Loucy (cell line): ENCODE measurements at regions not wholly inside any gene's neighbourhood (a gene's known extent, or its start where the extent isn't known, plus 50 kb on each side); places are given as distances from the start of the nearest gene placed in this dataset.
A peak's percentile ranks its signal among the peaks of the same experiment; 100 is the strongest.

ENCODE experiments used
- H2AFZ ChIP-seq: fragments of 200-600 bp; sonication (generic); 2 replicates; pipeline ENCODE4 v1.6.0; 2016; ENCODE audit warnings: antibody characterized with exemption, mild to moderate bottlenecking, low read length, moderate library complexity
- H3F3A ChIP-seq: fragments of 200-600 bp; 2 replicates; pipeline ENCODE4 v1.6.0; 2016; ENCODE audit warnings: antibody characterized with exemption, low read depth, mild to moderate bottlenecking
- H3K27me3 ChIP-seq: fragments of 200-600 bp; sonication (generic); 2 replicates; pipeline ENCODE4 v1.6.1; 2014; ENCODE audit warnings: low read length, mild to moderate bottlenecking; ENCODE audit not compliant: insufficient read depth, poor library complexity, severe bottlenecking
- H3K36me3 ChIP-seq: fragments of 200-600 bp; sonication (generic); 2 replicates; pipeline ENCODE4 v1.6.1; 2016; ENCODE audit warnings: low read length; ENCODE audit not compliant: insufficient read depth
- H3K4me1 ChIP-seq: fragments of 200-600 bp; sonication (generic); 2 replicates; pipeline ENCODE4 v1.5.1; 2014; ENCODE audit warnings: low read length, mild to moderate bottlenecking; ENCODE audit not compliant: insufficient read depth, poor library complexity, severe bottlenecking
- H3K4me2 ChIP-seq: fragments of 200-600 bp; sonication (generic); 2 replicates; pipeline ENCODE4 v1.6.0; 2014; ENCODE audit warnings: antibody characterized with exemption, low read length, low read depth, mild to moderate bottlenecking; ENCODE audit not compliant: poor library complexity, severe bottlenecking
- H3K4me3 ChIP-seq: fragments of 200-600 bp; sonication (generic); 2 replicates; pipeline ENCODE4 v1.5.1; 2014; ENCODE audit warnings: low read length, mild to moderate bottlenecking, mixed read lengths; ENCODE audit not compliant: poor library complexity, severe bottlenecking
- H3K79me2 ChIP-seq: fragments of 200-600 bp; sonication (generic); 2 replicates; pipeline ENCODE4 v1.6.1; 2014; ENCODE audit warnings: low read length; ENCODE audit not compliant: insufficient read depth
- H3K9ac ChIP-seq: fragments of 200-600 bp; sonication (generic); 2 replicates; pipeline ENCODE4 v1.6.0; 2014; ENCODE audit warnings: mild to moderate bottlenecking, low read depth, low read length, moderate library complexity; ENCODE audit not compliant: poor library complexity, severe bottlenecking
- H3K9me2 ChIP-seq: fragments of 200-600 bp; sonication (generic); replicated peaks from 2 replicates; pipeline ENCODE4 v1.6.1; 2016; ENCODE audit warnings: low read depth, low read length, mixed read lengths
- H3K9me3 ChIP-seq: fragments of 200-600 bp; sonication (generic); 2 replicates; pipeline ENCODE4 v1.6.1; 2014; ENCODE audit warnings: mild to moderate bottlenecking, antibody characterized with exemption, low read length, low read depth; ENCODE audit not compliant: insufficient read depth
- H4K20me1 ChIP-seq: fragments of 200-600 bp; sonication (generic); 2 replicates; pipeline ENCODE4 v1.6.0; 2014; ENCODE audit warnings: antibody characterized with exemption, low read length, mild to moderate bottlenecking; ENCODE audit not compliant: insufficient read depth, poor library complexity, severe bottlenecking
- CTCF ChIP-seq: fragments of 200-600 bp; sonication (generic); conservative IDR thresholded peaks from 2 replicates; pipeline ENCODE4 v1.5.1; 2014; ENCODE audit warnings: mild to moderate bottlenecking, antibody characterized with exemption, low read length
- EZH2phosphoT487 ChIP-seq: fragments of 200-600 bp; IDR thresholded peaks from 2 replicates; pipeline ENCODE4 v1.6.1; 2018; ENCODE audit warnings: antibody characterized with exemption, mild to moderate bottlenecking, moderate library complexity, borderline replicate concordance

- H3K4me1 ChIP-seq: peaks cover 17% of the 10 kb centered on the region
- peaks cover 6% of the 10 kb centered on the region; the same call in 1 of the 2 replicates for H3K9me3 ChIP-seq
- no peaks in the 10 kb centered on the region for H4K20me1 ChIP-seq
- no peaks in the 10 kb centered on the region for H3K79me2 ChIP-seq
- no peak overlapping the region for H3K4me3 ChIP-seq
- H3K4me2 ChIP-seq: no peak overlapping the region
- no peaks in the 10 kb centered on the region for H3K9me2 ChIP-seq
- H2AFZ ChIP-seq: no peak overlapping the region
- H3K36me3 ChIP-seq: no peaks in the 10 kb centered on the region
- TF ChIP-seq CTCF (no peak), EZH2phosphoT487 (no peak)
- H3K27me3 ChIP-seq: no peaks in the 10 kb centered on the region
- no peaks in the 10 kb centered on the region for H3F3A ChIP-seq
- no peak overlapping the region for H3K9ac ChIP-seq
Measured at GRCh38 chr2:136205615-136206014, 87.7 kb upstream of the CXCR4 start.

DNA sequence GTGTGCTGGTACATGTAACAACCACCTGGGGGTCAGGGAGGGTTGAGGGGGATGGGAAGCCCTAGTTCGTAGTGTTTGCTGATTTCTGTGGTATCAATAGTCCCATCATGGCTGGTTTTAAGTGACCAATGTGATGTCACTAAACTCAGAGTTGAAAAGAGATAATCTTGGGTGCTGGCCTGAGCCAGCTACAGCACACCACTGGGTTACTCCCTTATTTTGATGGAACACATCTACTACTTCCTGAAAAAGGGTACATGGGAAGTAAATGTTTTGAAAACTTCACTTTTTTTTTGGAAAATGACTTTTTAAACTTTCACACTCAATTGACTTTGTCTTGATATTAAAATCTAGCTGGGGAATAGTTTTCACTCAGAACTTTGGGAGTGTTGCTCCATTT is 87.0 kb upstream of the CXCR4 start:
- Histone ChIP-seq H3K27me3 (no peaks in the 10 kb centered on the region), H3K36me3 (no peaks in the 10 kb centered on the region), H3K4me1 (peaks cover 17% of the 10 kb centered on the region), H3K9me3 (peaks cover 6% of the 10 kb centered on the region; the same call in 1 of the 2 replicates), H3K4me3 (no peak overlapping the region), H3K9me2 (no peaks in the 10 kb centered on the region), H3F3A (no peaks in the 10 kb centered on the region), H4K20me1 (no peaks in the 10 kb centered on the region), H3K79me2 (no peaks in the 10 kb centered on the region), H2AFZ (no peak overlapping the region), H3K4me2 (no peak overlapping the region), H3K9ac (no peak overlapping the region)
- TF ChIP-seq CTCF: no peak
- TF ChIP-seq EZH2phosphoT487: no peak

DNA sequence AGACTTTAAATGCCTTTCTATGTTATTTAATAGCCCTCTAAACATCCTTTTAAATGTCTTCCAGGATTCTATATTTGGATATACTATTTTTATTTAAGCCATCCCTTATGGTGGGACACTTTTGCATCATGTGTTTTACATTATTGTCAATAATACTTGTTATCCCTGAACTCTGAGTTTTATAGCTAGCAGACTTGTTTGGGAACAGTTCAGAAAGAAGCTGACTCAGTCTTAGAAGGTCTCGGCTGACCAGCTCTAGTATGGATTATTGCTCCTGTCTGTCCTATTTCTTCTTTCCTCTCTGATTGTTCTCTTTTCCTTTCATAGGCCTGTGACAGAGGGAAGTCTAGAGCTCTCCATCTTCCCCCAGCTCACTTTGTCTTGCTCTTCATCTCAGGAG is 77.3 kb upstream of the CXCR4 start:
- Histone ChIP-seq H3K79me2 (no peaks in the 10 kb centered on the region), H4K20me1 (no peaks in the 10 kb centered on the region), H3F3A (no peaks in the 10 kb centered on the region), H2AFZ (peak overlapping the region; percentile 36; the same call in 1 of the 2 replicates), H3K36me3 (no peaks in the 10 kb centered on the region), H3K27me3 (no peaks in the 10 kb centered on the region), H3K9ac (no peak overlapping the region), H3K4me1 (peaks cover 5% of the 10 kb centered on the region), H3K9me3 (0 out of 2 replicates have a peak, but pooled peaks cover 3% of the 10 kb centered on the region), H3K9me2 (no peaks in the 10 kb centered on the region), H3K4me3 (no peak overlapping the region), H3K4me2 (no peak overlapping the region)
- TF ChIP-seq EZH2phosphoT487 (no peak), CTCF (no peak)
